BLaER1 treated with 17β-estradiol and CSF1 and Interleukin-3, amounts not matched to agents 10 nM and 100 nM (cell line): ENCODE measurements at regions not wholly inside any gene's neighbourhood (a gene's known extent, or its start where the extent isn't known, plus 50 kb on each side); places are given as distances from the start of the nearest gene placed in this dataset.

ENCODE experiments used
- H3K27ac ChIP-seq, 11 experiments: shearing (Covaris generic); formaldehyde crosslinking; 2 replicates each; pipeline ENCODE4 v1.8.1; 2022
- H3K27me3 ChIP-seq, 11 experiments: shearing (Covaris generic); formaldehyde crosslinking; 2 replicates each; pipeline ENCODE4 v1.8.1; 2022
- H3K36me3 ChIP-seq, 11 experiments: shearing (Covaris generic); formaldehyde crosslinking; 2 replicates each; pipeline ENCODE4 v1.8.1; 2022
- H3K4me1 ChIP-seq, 10 experiments: shearing (Covaris generic); formaldehyde crosslinking; 2 replicates each; pipeline ENCODE4 v1.8.1; 2022
- H3K4me2 ChIP-seq, 11 experiments: shearing (Covaris generic); formaldehyde crosslinking; 2 replicates each; pipeline ENCODE4 v1.8.1; 2022
- H3K4me3 ChIP-seq, 10 experiments: shearing (Covaris generic); formaldehyde crosslinking; 2 replicates each; pipeline ENCODE4 v1.8.1; 2022
- H3K9ac ChIP-seq, 11 experiments: shearing (Covaris generic); formaldehyde crosslinking; 2 replicates each; pipeline ENCODE4 v1.8.1; 2022
- H3K9me3 ChIP-seq, 11 experiments: shearing (Covaris generic); formaldehyde crosslinking; replicated peaks in 1 of 11; 2 replicates each; pipeline ENCODE4 v1.8.1; 2022
- H4K20me1 ChIP-seq, 11 experiments: shearing (Covaris generic); formaldehyde crosslinking; 2 replicates each; pipeline ENCODE4 v1.8.1; 2022
- Cebpa-rat ChIP-seq, 11 experiments: shearing (Covaris generic); IDR thresholded peaks; 2 replicates each; pipeline ENCODE4 v1.8.1; 2022

- no peaks in the 10 kb centered on the region for H3K27me3 ChIP-seq
- H3K36me3 ChIP-seq, result no peaks in the 10 kb centered on the region
- peaks cover 0 to 13% (median 0%) of the 10 kb centered on the region in 10 experiments; a peak in 8 of 20 replicates for H3K4me1 ChIP-seq
- no peak overlapping the region for H3K4me2 ChIP-seq
- no peak overlapping the region for H3K4me3 ChIP-seq
- no peaks in the 10 kb centered on the region for H3K9me3 ChIP-seq
- no peaks in the 10 kb centered on the region for H4K20me1 ChIP-seq
- H3K27ac ChIP-seq, result no peak overlapping the region
- TF ChIP-seq Cebpa-rat (IDR thresholded peaks at IDR 0.05), result no peak
- no peak overlapping the region for H3K9ac ChIP-seq
Measured at GRCh38 chr20:6959900-6960312, 192.4 kb downstream of the BMP2 start.

GRCh38 chr20:6966721-6967120 is 199.2 kb downstream of the BMP2 start:
- no peaks in the 10 kb centered on the region for H3K4me1 ChIP-seq
- H3K4me2 ChIP-seq, result no peak overlapping the region
- no peak overlapping the region for H3K9ac ChIP-seq
- H3K36me3 ChIP-seq, result no peaks in the 10 kb centered on the region
- no peaks in the 10 kb centered on the region for H3K27me3 ChIP-seq
- H4K20me1 ChIP-seq, result no peaks in the 10 kb centered on the region
- H3K9me3 ChIP-seq, result no peaks in the 10 kb centered on the region; a peak in 1 of 22 replicates
- no peak overlapping the region for H3K4me3 ChIP-seq
- TF ChIP-seq Cebpa-rat (IDR thresholded peaks at IDR 0.05), result no peak
- H3K27ac ChIP-seq, result no peak overlapping the region

GRCh38 chr20:6974838-6975237 is 207.4 kb downstream of the BMP2 start:
- H3K4me3 ChIP-seq, result no peak overlapping the region
- no peaks in the 10 kb centered on the region for H3K4me1 ChIP-seq
- peaks cover 0 to 14% (median 6%) of the 10 kb centered on the region in 11 experiments; a peak in 9 of 22 replicates for H3K9me3 ChIP-seq
- H3K4me2 ChIP-seq, result no peak overlapping the region
- no peak overlapping the region for H3K27ac ChIP-seq
- no peak overlapping the region for H3K9ac ChIP-seq
- no peaks in the 10 kb centered on the region for H4K20me1 ChIP-seq
- TF ChIP-seq Cebpa-rat (IDR thresholded peaks at IDR 0.05), result no peak
- no peaks in the 10 kb centered on the region for H3K36me3 ChIP-seq
- no peaks in the 10 kb centered on the region for H3K27me3 ChIP-seq

GRCh38 chr20:6975311-6975710 is 207.8 kb downstream of the BMP2 start:
- H3K4me1 ChIP-seq, result no peaks in the 10 kb centered on the region
- no peak overlapping the region for H3K4me2 ChIP-seq
- no peak overlapping the region for H3K4me3 ChIP-seq
- TF ChIP-seq Cebpa-rat (IDR thresholded peaks at IDR 0.05), result no peak
- no peak overlapping the region for H3K27ac ChIP-seq
- H3K9ac ChIP-seq, result no peak overlapping the region
- H3K36me3 ChIP-seq, result no peaks in the 10 kb centered on the region
- H4K20me1 ChIP-seq, result no peaks in the 10 kb centered on the region
- H3K27me3 ChIP-seq, result no peaks in the 10 kb centered on the region
- peaks cover 0 to 14% (median 6%) of the 10 kb centered on the region in 11 experiments; a peak in 9 of 22 replicates for H3K9me3 ChIP-seq

GRCh38 chr20:6976106-6976900 is 208.8 kb downstream of the BMP2 start:
- Histone ChIP-seq H3K36me3 (no peaks in the 10 kb centered on the region), H3K27me3 (no peaks in the 10 kb centered on the region), H3K4me1 (no peaks in the 10 kb centered on the region), H3K4me3 (no peak overlapping the region), H3K9me3 (peaks cover 0 to 14% (median 6%) of the 10 kb centered on the region in 11 experiments; a peak in 9 of 22 replicates), H3K27ac (no peak overlapping the region), H4K20me1 (no peaks in the 10 kb centered on the region), H3K9ac (no peak overlapping the region), H3K4me2 (no peak overlapping the region)
- TF ChIP-seq Cebpa-rat (IDR thresholded peaks at IDR 0.05), result no peak

- H4K20me1 ChIP-seq, result no peaks in the 10 kb centered on the region
- peaks cover 0 to 17% (median 11%) of the 10 kb centered on the region in 11 experiments; a peak in 11 of 22 replicates for H3K9me3 ChIP-seq
Measured at GRCh38 chr20:6979621-6980020, 212.1 kb downstream of the BMP2 start.

GRCh38 chr20:6993011-6993410 is 225.5 kb downstream of the BMP2 start:
- no peak overlapping the region for H3K27ac ChIP-seq

More at GRCh38 chr20:6979621-6980020, 212.1 kb downstream of the BMP2 start:
- Histone ChIP-seq H3K4me3 (no peak overlapping the region), H3K36me3 (no peaks in the 10 kb centered on the region), H3K9ac (no peak overlapping the region), H3K27ac (no peak overlapping the region), H3K27me3 (no peaks in the 10 kb centered on the region), H3K4me1 (no peaks in the 10 kb centered on the region), H3K4me2 (no peak overlapping the region)
- no peak for TF ChIP-seq Cebpa-rat (IDR thresholded peaks at IDR 0.05)

GRCh38 chr20:6993511-6993910 is 226.0 kb downstream of the BMP2 start:
- Histone ChIP-seq H3K27me3 (no peaks in the 10 kb centered on the region), H4K20me1 (no peaks in the 10 kb centered on the region), H3K4me1 (no peaks in the 10 kb centered on the region), H3K9ac (no peak overlapping the region), H3K4me2 (no peak overlapping the region), H3K27ac (no peak overlapping the region), H3K4me3 (no peak overlapping the region), H3K9me3 (no peaks in the 10 kb centered on the region), H3K36me3 (no peaks in the 10 kb centered on the region)
- no peak for TF ChIP-seq Cebpa-rat (IDR thresholded peaks at IDR 0.05)

More at GRCh38 chr20:6993011-6993410, 225.5 kb downstream of the BMP2 start:
- no peak for TF ChIP-seq Cebpa-rat (IDR thresholded peaks at IDR 0.05)
- Histone ChIP-seq H3K4me2 (no peak overlapping the region), H4K20me1 (no peaks in the 10 kb centered on the region), H3K4me1 (no peaks in the 10 kb centered on the region), H3K36me3 (no peaks in the 10 kb centered on the region), H3K27me3 (no peaks in the 10 kb centered on the region), H3K9me3 (no peaks in the 10 kb centered on the region), H3K9ac (no peak overlapping the region), H3K4me3 (no peak overlapping the region)

GRCh38 chr20:6994452-6994851 is 227.0 kb downstream of the BMP2 start:
- no peak for TF ChIP-seq Cebpa-rat (IDR thresholded peaks at IDR 0.05)
- H3K4me2 ChIP-seq, result no peak overlapping the region

GRCh38 chr20:6998909-6999308 is 231.4 kb downstream of the BMP2 start:
- Histone ChIP-seq H3K36me3 (no peaks in the 10 kb centered on the region), H3K4me1 (peaks cover 0 to 7% (median 4%) of the 10 kb centered on the region in 10 experiments; a peak in 5 of 20 replicates), H3K9ac (no peak overlapping the region), H3K4me3 (no peak overlapping the region), H3K27ac (no peak overlapping the region), H3K27me3 (no peaks in the 10 kb centered on the region), H3K4me2 (no peak overlapping the region), H4K20me1 (no peaks in the 10 kb centered on the region), H3K9me3 (no peaks in the 10 kb centered on the region)
- TF ChIP-seq Cebpa-rat (IDR thresholded peaks at IDR 0.05), result no peak

More at GRCh38 chr20:6994452-6994851, 227.0 kb downstream of the BMP2 start:
- no peaks in the 10 kb centered on the region for H3K9me3 ChIP-seq
- H4K20me1 ChIP-seq, result no peaks in the 10 kb centered on the region
- H3K9ac ChIP-seq, result no peak overlapping the region
- no peaks in the 10 kb centered on the region for H3K4me1 ChIP-seq
- no peaks in the 10 kb centered on the region for H3K27me3 ChIP-seq
- no peak overlapping the region for H3K27ac ChIP-seq
- no peaks in the 10 kb centered on the region for H3K36me3 ChIP-seq
- no peak overlapping the region for H3K4me3 ChIP-seq
